Neutrophil (primary cell): ENCODE measurements at regions not wholly inside any gene's neighbourhood (a gene's known extent, or its start where the extent isn't known, plus 50 kb on each side); places are given as distances from the start of the nearest gene placed in this dataset.

ENCODE experiments used
- H3K27ac ChIP-seq: fragments of 200-600 bp; sonication (generic); 2 replicates; pipeline ENCODE4 v1.5.1; 2016; ENCODE audit warnings: mild to moderate bottlenecking, moderate library complexity
- H3K27me3 ChIP-seq: fragments of 200-600 bp; sonication (generic); 2 replicates; pipeline ENCODE4 v1.6.0; 2016; ENCODE audit warnings: mild to moderate bottlenecking
- H3K36me3 ChIP-seq: fragments of 200-600 bp; sonication (generic); 2 replicates; pipeline ENCODE4 v1.5.1; 2017
- H3K4me1 ChIP-seq, 2 experiments: fragments of 200-600 bp in 1 of 2; sonication (generic) in 1 of 2; 1 replicate in 1 of 2; 2 replicates in 1 of 2; pipeline versions ENCODE4 v1.5.1 to v1.6.1; 2013 to 2016; ENCODE audit warnings: low read depth in 1 of 2, low read length in 1 of 2, mild to moderate bottlenecking in 1 of 2, moderate library complexity in 1 of 2; ENCODE audit not compliant: control insufficient read depth in 1 of 2, insufficient read depth in 1 of 2
- H3K4me3 ChIP-seq, 2 experiments: fragments of 200-600 bp in 1 of 2; sonication (generic) in 1 of 2; 1 replicate in 1 of 2; 2 replicates in 1 of 2; pipeline ENCODE4 v1.5.1; 2013 to 2016; ENCODE audit warnings: low read depth in 1 of 2, low read length in 1 of 2, mild to moderate bottlenecking in 1 of 2, moderate library complexity in 1 of 2
- H3K9me3 ChIP-seq: fragments of 200-600 bp; sonication (generic); 2 replicates; pipeline ENCODE4 v1.5.1; 2016
- CTCF ChIP-seq: fragments of 200-600 bp; sonication (generic); IDR thresholded peaks from 2 replicates; pipeline ENCODE4 v1.5.1; 2016; ENCODE audit warnings: antibody characterized with exemption

- Histone ChIP-seq H3K4me3 (no peak overlapping the region), H3K27ac (no peak overlapping the region), H3K27me3 (no peaks in the 10 kb centered on the region), H3K36me3 (no peaks in the 10 kb centered on the region), H3K9me3 (no peaks in the 10 kb centered on the region), H3K4me1 (no peaks in the 10 kb centered on the region)
- TF ChIP-seq CTCF = no peak
These were observed 840.7 kb upstream of the ADAMTS5 start for GRCh38 chr21:27807596-27807995.

- H3K27ac ChIP-seq = no peak overlapping the region
- H3K27me3 ChIP-seq = no peaks in the 10 kb centered on the region
- H3K36me3 ChIP-seq = no peaks in the 10 kb centered on the region
- H3K9me3 ChIP-seq = no peaks in the 10 kb centered on the region
- H3K4me3 ChIP-seq = no peak overlapping the region
- no peak for TF ChIP-seq CTCF
- H3K4me1 ChIP-seq = no peaks in the 10 kb centered on the region
These were observed 839.4 kb upstream of the ADAMTS5 start for GRCh38 chr21:27806281-27806680.

GRCh38 chr21:27805696-27806095 is 838.8 kb upstream of the ADAMTS5 start:
- TF ChIP-seq CTCF = no peak

GRCh38 chr21:27804515-27804914 is 837.6 kb upstream of the ADAMTS5 start:
- Histone ChIP-seq H3K4me1 (no peaks in the 10 kb centered on the region), H3K27me3 (no peaks in the 10 kb centered on the region)
- no peak for TF ChIP-seq CTCF

More at GRCh38 chr21:27805696-27806095, 838.8 kb upstream of the ADAMTS5 start:
- no peaks in the 10 kb centered on the region for H3K4me1 ChIP-seq
- no peaks in the 10 kb centered on the region for H3K36me3 ChIP-seq
- H3K27ac ChIP-seq = no peak overlapping the region
- no peaks in the 10 kb centered on the region for H3K27me3 ChIP-seq
- H3K9me3 ChIP-seq = no peaks in the 10 kb centered on the region
- no peak overlapping the region for H3K4me3 ChIP-seq

GRCh38 chr21:27803571-27803970 is 836.7 kb upstream of the ADAMTS5 start:
- Histone ChIP-seq H3K4me3 (no peak overlapping the region), H3K27ac (no peak overlapping the region), H3K9me3 (no peaks in the 10 kb centered on the region), H3K36me3 (no peaks in the 10 kb centered on the region), H3K27me3 (no peaks in the 10 kb centered on the region), H3K4me1 (no peaks in the 10 kb centered on the region)
- TF ChIP-seq CTCF = no peak

More at GRCh38 chr21:27804515-27804914, 837.6 kb upstream of the ADAMTS5 start:
- Histone ChIP-seq H3K27ac (no peak overlapping the region), H3K36me3 (no peaks in the 10 kb centered on the region), H3K9me3 (no peaks in the 10 kb centered on the region), H3K4me3 (no peak overlapping the region)
